SK-N-SH treated with all-trans-retinoic acid at 6 μM for 48 hours (cell line): ENCODE measurements at regions not wholly inside any gene's neighbourhood (a gene's known extent, or its start where the extent isn't known, plus 50 kb on each side); places are given as distances from the start of the nearest gene placed in this dataset.

Experiments
- ATAC-seq: fragments of 200-7000 bp; cut with Tn5 transposase; 3 replicates; pipeline ENCODE4 v1.9.1; 2020; ENCODE audit warnings: mild to moderate bottlenecking, moderate library complexity
- ARNTL ChIP-seq: fragments of 450-650 bp; formaldehyde crosslinking; IDR thresholded peaks from 2 replicates; pipeline ENCODE4 v1.5.0; 2020; ENCODE audit warnings: low read depth, mild to moderate bottlenecking, moderate library complexity, borderline replicate concordance
- CREB5 ChIP-seq: fragments of 250-450 bp; sonication (Bioruptor Pico); IDR thresholded peaks from 2 replicates; pipeline ENCODE4 v1.5.1; 2020; ENCODE audit warnings: low read depth, mild to moderate bottlenecking, moderate library complexity
- CSRNP3 ChIP-seq: fragments of 250-450 bp; sonication (Bioruptor Pico); IDR thresholded peaks from 2 replicates; pipeline ENCODE4 v1.5.1; 2021; ENCODE audit warnings: mild to moderate bottlenecking, moderate library complexity
- ESRRG ChIP-seq: fragments of 250-450 bp; sonication (Bioruptor Pico); IDR thresholded peaks from 2 replicates; pipeline ENCODE4 v1.6.1; 2021; ENCODE audit warnings: mild to moderate bottlenecking
- ISL1 ChIP-seq: fragments of 250-450 bp; sonication (Bioruptor Pico); IDR thresholded peaks from 2 replicates; pipeline ENCODE4 v2.1.2; 2022; ENCODE audit warnings: mild to moderate bottlenecking, moderate library complexity
- OSR1 ChIP-seq: fragments of 250-450 bp; sonication (Bioruptor Pico); IDR thresholded peaks from 2 replicates; pipeline ENCODE4 v1.8.0; 2022; ENCODE audit warnings: moderate library complexity, mild to moderate bottlenecking, inconsistent platforms
- PATZ1 ChIP-seq: fragments of 250-450 bp; sonication (Bioruptor Pico); IDR thresholded peaks from 2 replicates; pipeline ENCODE4 v1.8.0; 2020; ENCODE audit warnings: mild to moderate bottlenecking, moderate library complexity, borderline replicate concordance
- POU6F1 ChIP-seq: fragments of 250-450 bp; sonication (Bioruptor Pico); IDR thresholded peaks from 2 replicates; pipeline ENCODE4 v1.8.0; 2021; ENCODE audit warnings: low read depth, mild to moderate bottlenecking, moderate library complexity, borderline replicate concordance
- PPARA ChIP-seq: fragments of 250-450 bp; sonication (Bioruptor Pico); IDR thresholded peaks from 2 replicates; pipeline ENCODE4 v1.5.0; 2020; ENCODE audit warnings: mild to moderate bottlenecking, borderline replicate concordance
- RARB ChIP-seq: fragments of 250-450 bp; sonication (Bioruptor Pico); IDR thresholded peaks from 2 replicates; pipeline ENCODE4 v1.8.0; 2021; ENCODE audit warnings: mild to moderate bottlenecking, moderate library complexity
- SNAI2 ChIP-seq: fragments of 250-450 bp; sonication (Bioruptor Pico); IDR thresholded peaks from 2 replicates; pipeline ENCODE4 v1.5.0; 2020; ENCODE audit warnings: mild to moderate bottlenecking, moderate library complexity
- TCF4 ChIP-seq: fragments of 250-450 bp; sonication (Bioruptor Pico); IDR thresholded peaks from 2 replicates; pipeline ENCODE4 v1.8.0; 2021; ENCODE audit warnings: mild to moderate bottlenecking, moderate library complexity, borderline replicate concordance
- TOX ChIP-seq: fragments of 250-450 bp; sonication (Bioruptor Pico); IDR thresholded peaks from 2 replicates; pipeline ENCODE4 v1.8.0; 2021; ENCODE audit warnings: mild to moderate bottlenecking, moderate library complexity, borderline replicate concordance
- TSHZ2 ChIP-seq: fragments of 250-450 bp; sonication (Bioruptor Pico); IDR thresholded peaks from 2 replicates; pipeline ENCODE4 v1.5.0; 2020; ENCODE audit warnings: mild to moderate bottlenecking, moderate library complexity
- ZC3H10 ChIP-seq: fragments of 250-450 bp; sonication (Bioruptor Pico); IDR thresholded peaks from 2 replicates; pipeline ENCODE4 v1.5.1; 2021; ENCODE audit warnings: mild to moderate bottlenecking, moderate library complexity
- ZFP30 ChIP-seq: fragments of 450-650 bp; formaldehyde crosslinking; IDR thresholded peaks from 2 replicates; pipeline ENCODE4 v1.5.0; 2022; ENCODE audit warnings: mild to moderate bottlenecking, moderate library complexity
- ZNF565 ChIP-seq: fragments of 450-650 bp; formaldehyde crosslinking; conservative IDR thresholded peaks from 2 replicates; pipeline ENCODE4 v1.5.0; 2020; ENCODE audit warnings: low read depth, mild to moderate bottlenecking, moderate library complexity
- ZNF70 ChIP-seq: fragments of 450-650 bp; formaldehyde crosslinking; IDR thresholded peaks from 2 replicates; pipeline ENCODE4 v1.5.0; 2020; ENCODE audit warnings: mild to moderate bottlenecking, moderate library complexity
- ZNF8 ChIP-seq: fragments of 450-650 bp; formaldehyde crosslinking; IDR thresholded peaks from 2 replicates; pipeline ENCODE4 v1.5.0; 2020; ENCODE audit warnings: mild to moderate bottlenecking, moderate library complexity

- TF ChIP-seq ZFP30 (CRISPR knock-in tag): no peak
- no peak for TF ChIP-seq TSHZ2 (CRISPR knock-in tag)
- no peak for TF ChIP-seq POU6F1
- TF ChIP-seq ARNTL (CRISPR knock-in tag): no peak
- TF ChIP-seq CSRNP3 (CRISPR knock-in tag): no peak
- TF ChIP-seq RARB (CRISPR knock-in tag): no peak
- no peak for TF ChIP-seq CREB5 (CRISPR knock-in tag)
- no peak for TF ChIP-seq ZNF70 (CRISPR knock-in tag)
- TF ChIP-seq ESRRG: no peak
- no peak for ATAC-seq
These were observed 707.1 kb upstream of the USP15 start for GRCh38 chr12:61553091-61553490.

- no peak for ATAC-seq
- TF ChIP-seq ZNF70 (CRISPR knock-in tag): no peak
- no peak for TF ChIP-seq TOX (CRISPR knock-in tag)
- TF ChIP-seq PATZ1: no peak
- TF ChIP-seq ZFP30 (CRISPR knock-in tag): no peak
- no peak for TF ChIP-seq ISL1
- no peak for TF ChIP-seq TCF4 (CRISPR knock-in tag)
- no peak for TF ChIP-seq OSR1 (CRISPR knock-in tag)
- no peak for TF ChIP-seq POU6F1
- no peak for TF ChIP-seq ESRRG
- no peak for TF ChIP-seq ZNF565 (CRISPR knock-in tag)
- no peak for TF ChIP-seq PPARA
- TF ChIP-seq ZNF8 (CRISPR knock-in tag): no peak
- no peak for TF ChIP-seq CREB5 (CRISPR knock-in tag)
- no peak for TF ChIP-seq ZC3H10
- no peak for TF ChIP-seq SNAI2 (CRISPR knock-in tag)
These were observed 705.8 kb upstream of the USP15 start for GRCh38 chr12:61554268-61555008.
